Astrocyte (in vitro differentiated cells and primary cell): ENCODE measurements at regions not wholly inside any gene's neighbourhood (a gene's known extent, or its start where the extent isn't known, plus 50 kb on each side); places are given as distances from the start of the nearest gene placed in this dataset.

Source experiments
- DNase-seq: peaks from one replicate; pipeline ENCODE4 v3.0.0-alpha.2; 2010; ENCODE audit warnings: low read depth
- FAIRE-seq: peaks from 2 replicates; lab custom pipeline; 2011; peaks lifted over from hg19 to GRCh38; lab: Jason Lieb, UNC
- H2AFZ ChIP-seq: 2 replicates; pipeline ENCODE4 v1.6.0; 2012; ENCODE audit warnings: low read depth, low read length, inconsistent platforms
- H3K27ac ChIP-seq: 2 replicates; pipeline ENCODE4 v1.5.1; 2011; ENCODE audit warnings: low read depth, low read length, inconsistent platforms
- H3K27me3 ChIP-seq: 2 replicates; pipeline ENCODE4 v1.6.0; 2011; ENCODE audit warnings: low read length, inconsistent platforms; ENCODE audit not compliant: insufficient read depth
- H3K36me3 ChIP-seq: 2 replicates; pipeline ENCODE4 v1.5.1; 2011; ENCODE audit warnings: low read length, inconsistent platforms; ENCODE audit not compliant: insufficient read depth
- H3K4me1 ChIP-seq: 2 replicates; pipeline ENCODE4 v1.5.1; 2011; ENCODE audit warnings: low read length, inconsistent platforms; ENCODE audit not compliant: insufficient read depth
- H3K4me2 ChIP-seq: 2 replicates; pipeline ENCODE4 v1.6.0; 2012; ENCODE audit warnings: low read length, inconsistent platforms
- H3K4me3 ChIP-seq: 2 replicates; pipeline ENCODE4 v1.5.1; 2011; ENCODE audit warnings: low read depth, mild to moderate bottlenecking, low read length, inconsistent platforms; ENCODE audit not compliant: insufficient read depth
- H3K79me2 ChIP-seq: 2 replicates; pipeline ENCODE4 v1.6.0; 2012; ENCODE audit warnings: mild to moderate bottlenecking, low read length, inconsistent platforms; ENCODE audit not compliant: insufficient read depth
- H3K9ac ChIP-seq: 2 replicates; pipeline ENCODE4 v1.6.0; 2012; ENCODE audit warnings: mild to moderate bottlenecking, low read length, inconsistent platforms
- H3K9me3 ChIP-seq: 2 replicates; pipeline ENCODE4 v1.5.1; 2012; ENCODE audit warnings: low read depth, mild to moderate bottlenecking, low read length, inconsistent platforms; ENCODE audit not compliant: insufficient read depth
- H4K20me1 ChIP-seq: 2 replicates; pipeline ENCODE4 v1.6.0; 2012; ENCODE audit warnings: low read length, inconsistent platforms; ENCODE audit not compliant: insufficient read depth
- H3K27ac Mint-ChIP-seq: one replicate; pipeline ENCODE4 v1.8.0; 2021; ENCODE audit warnings: mild to moderate bottlenecking, mixed read lengths; ENCODE audit not compliant: unreplicated experiment
- H3K27me3 Mint-ChIP-seq: one replicate; pipeline ENCODE4 v1.8.0; 2021; ENCODE audit warnings: low read depth, mixed read lengths; ENCODE audit not compliant: unreplicated experiment
- H3K36me3 Mint-ChIP-seq: one replicate; pipeline ENCODE4 v1.8.0; 2021; ENCODE audit warnings: low read depth, mixed read lengths; ENCODE audit not compliant: unreplicated experiment
- H3K4me1 Mint-ChIP-seq: one replicate; pipeline ENCODE4 v1.8.0; 2021; ENCODE audit warnings: low read depth, mixed read lengths; ENCODE audit not compliant: unreplicated experiment
- H3K4me3 Mint-ChIP-seq: one replicate; pipeline ENCODE4 v1.8.0; 2021; ENCODE audit warnings: mild to moderate bottlenecking, moderate library complexity, mixed read lengths; ENCODE audit not compliant: unreplicated experiment
- H3K9me3 Mint-ChIP-seq: one replicate; pipeline ENCODE4 v1.8.0; 2021; ENCODE audit warnings: mild to moderate bottlenecking, mixed read lengths; ENCODE audit not compliant: unreplicated experiment
- CTCF ChIP-seq: IDR thresholded peaks from 2 replicates; pipeline ENCODE4 v1.5.1; 2011; ENCODE audit warnings: low read depth, mild to moderate bottlenecking, inconsistent platforms, low read length, moderate library complexity; ENCODE audit not compliant: insufficient read depth
- EZH2 ChIP-seq: IDR thresholded peaks from 2 replicates; pipeline ENCODE4 v1.6.1; 2012; ENCODE audit warnings: mild to moderate bottlenecking, low read length, inconsistent platforms; ENCODE audit not compliant: insufficient read depth

- TF ChIP-seq CTCF (no peak), EZH2 (no peak)
- no peaks in the 10 kb centered on the region for H3K27me3 Mint-ChIP-seq
- no peak overlapping the region for H3K27ac Mint-ChIP-seq
- no peak overlapping the region for H2AFZ ChIP-seq
- no peak overlapping the region for H3K27ac ChIP-seq
- no peaks in the 10 kb centered on the region for H3K36me3 ChIP-seq
- no peaks in the 10 kb centered on the region for H3K36me3 Mint-ChIP-seq
- no peaks in the 10 kb centered on the region for H3K4me1 Mint-ChIP-seq
- H3K27me3 ChIP-seq = no peaks in the 10 kb centered on the region
- H3K9ac ChIP-seq = no peak overlapping the region
- H3K4me1 ChIP-seq = no peaks in the 10 kb centered on the region
- H3K4me2 ChIP-seq = no peak overlapping the region
- no peaks in the 10 kb centered on the region for H3K79me2 ChIP-seq
- no peaks in the 10 kb centered on the region for H4K20me1 ChIP-seq
- H3K9me3 Mint-ChIP-seq = peaks cover 2% of the 10 kb centered on the region
- H3K4me3 ChIP-seq = no peak overlapping the region
- H3K4me3 Mint-ChIP-seq = no peak overlapping the region
- DNase-seq (no peak), FAIRE-seq (no peak)
- no peaks in the 10 kb centered on the region for H3K9me3 ChIP-seq
Measured at GRCh38 chrY:8809076-8809475, 528.2 kb upstream of the TSPY4 start.

GRCh38 chrY:8814143-8814542 is 523.1 kb upstream of the TSPY4 start:
- FAIRE-seq (no peak), DNase-seq (no peak)
- Mint-ChIP-seq H3K27ac (no peak overlapping the region), H3K27me3 (no peaks in the 10 kb centered on the region), H3K9me3 (no peaks in the 10 kb centered on the region), H3K36me3 (no peaks in the 10 kb centered on the region), H3K4me3 (no peak overlapping the region), H3K4me1 (no peaks in the 10 kb centered on the region)
- Histone ChIP-seq H3K4me2 (no peak overlapping the region), H3K9ac (no peak overlapping the region), H3K4me3 (no peak overlapping the region), H3K27ac (no peak overlapping the region), H3K4me1 (no peaks in the 10 kb centered on the region), H2AFZ (no peak overlapping the region), H4K20me1 (no peaks in the 10 kb centered on the region), H3K36me3 (no peaks in the 10 kb centered on the region), H3K27me3 (no peaks in the 10 kb centered on the region), H3K79me2 (no peaks in the 10 kb centered on the region), H3K9me3 (no peaks in the 10 kb centered on the region)
- no peak for TF ChIP-seq CTCF
- no peak for TF ChIP-seq EZH2

GRCh38 chrY:8815616-8816015 is 521.6 kb upstream of the TSPY4 start:
- no peak overlapping the region for H3K27ac Mint-ChIP-seq

More at GRCh38 chrY:8815616-8816015, 521.6 kb upstream of the TSPY4 start:
- Histone ChIP-seq H3K36me3 (no peaks in the 10 kb centered on the region), H3K27ac (no peak overlapping the region), H2AFZ (no peak overlapping the region), H3K4me1 (no peaks in the 10 kb centered on the region), H3K79me2 (no peaks in the 10 kb centered on the region), H3K9me3 (no peaks in the 10 kb centered on the region), H3K9ac (no peak overlapping the region), H3K4me3 (no peak overlapping the region), H3K4me2 (no peak overlapping the region), H3K27me3 (no peaks in the 10 kb centered on the region), H4K20me1 (no peaks in the 10 kb centered on the region)
- TF ChIP-seq EZH2 = no peak
- no peak for TF ChIP-seq CTCF
- Mint-ChIP-seq H3K36me3 (no peaks in the 10 kb centered on the region), H3K27me3 (no peaks in the 10 kb centered on the region), H3K4me3 (no peak overlapping the region), H3K9me3 (no peaks in the 10 kb centered on the region), H3K4me1 (no peaks in the 10 kb centered on the region)
- no peak for FAIRE-seq
- DNase-seq = no peak
